WERI-Rb-1 (cell line): ENCODE measurements at regions not wholly inside any gene's neighbourhood (a gene's known extent, or its start where the extent isn't known, plus 50 kb on each side); places are given as distances from the start of the nearest gene placed in this dataset.

Experiments used
- DNase-seq: peaks from one replicate; pipeline ENCODE4 v3.0.0-alpha.2; 2020
- H3K27ac ChIP-seq: fragments of 250-450 bp; sonication (Bioruptor Pico); 2 replicates; pipeline ENCODE4 v1.5.1; 2020; ENCODE audit warnings: mild to moderate bottlenecking, moderate library complexity
- H3K27me3 ChIP-seq: fragments of 250-450 bp; sonication (Bioruptor Pico); 2 replicates; pipeline ENCODE4 v1.5.1; 2021; ENCODE audit warnings: mild to moderate bottlenecking, low read depth, moderate library complexity; ENCODE audit not compliant: insufficient read depth, severe bottlenecking
- H3K36me3 ChIP-seq: fragments of 250-450 bp; sonication (Bioruptor Pico); 2 replicates; pipeline ENCODE4 v1.5.1; 2020; ENCODE audit warnings: mild to moderate bottlenecking, moderate library complexity
- H3K4me3 ChIP-seq: 2 replicates; pipeline ENCODE4 v1.5.1; 2011; ENCODE audit warnings: low read depth, mild to moderate bottlenecking, control low read depth, low read length
- H3K9me3 ChIP-seq: fragments of 250-450 bp; sonication (Bioruptor Pico); 2 replicates; pipeline ENCODE4 v1.5.1; 2021; ENCODE audit warnings: mild to moderate bottlenecking, moderate library complexity; ENCODE audit not compliant: severe bottlenecking
- CTCF ChIP-seq: IDR thresholded peaks from 2 replicates; pipeline ENCODE4 v1.5.1; 2011; ENCODE audit warnings: low read depth, mild to moderate bottlenecking, control low read depth, inconsistent platforms, low read length

GRCh38 chr12:77366616-77367015, 301.2 kb upstream of the E2F7 start:
- DNase-seq: no peak
- Histone ChIP-seq H3K9me3 (no peaks in the 10 kb centered on the region), H3K4me3 (no peak overlapping the region), H3K27me3 (no peaks in the 10 kb centered on the region), H3K27ac (no peak overlapping the region), H3K36me3 (no peaks in the 10 kb centered on the region)
- TF ChIP-seq CTCF: no peak

GRCh38 chr12:77364400-77364799, 299.0 kb upstream of the E2F7 start:
- Histone ChIP-seq H3K27ac (no peak overlapping the region), H3K36me3 (no peaks in the 10 kb centered on the region), H3K27me3 (no peaks in the 10 kb centered on the region), H3K9me3 (no peaks in the 10 kb centered on the region), H3K4me3 (no peak overlapping the region)
- no peak for DNase-seq
- no peak for TF ChIP-seq CTCF

GRCh38 chr12:77362509-77363210, 297.3 kb upstream of the E2F7 start:
- Histone ChIP-seq H3K4me3 (no peak overlapping the region), H3K27ac (no peak overlapping the region), H3K27me3 (no peaks in the 10 kb centered on the region), H3K9me3 (no peaks in the 10 kb centered on the region), H3K36me3 (no peaks in the 10 kb centered on the region)
- no peak for TF ChIP-seq CTCF
- no peak for DNase-seq

GRCh38 chr12:77357655-77358054, 292.3 kb upstream of the E2F7 start:
- no peak for DNase-seq
- no peak for TF ChIP-seq CTCF
- no peaks in the 10 kb centered on the region for H3K36me3 ChIP-seq
- H3K9me3 ChIP-seq: no peaks in the 10 kb centered on the region
- no peaks in the 10 kb centered on the region for H3K27me3 ChIP-seq
- no peak overlapping the region for H3K27ac ChIP-seq
- no peak overlapping the region for H3K4me3 ChIP-seq

- no peak for DNase-seq
- H3K4me3 ChIP-seq: no peak overlapping the region
- TF ChIP-seq CTCF: no peak
- no peak overlapping the region for H3K27ac ChIP-seq
- no peaks in the 10 kb centered on the region for H3K9me3 ChIP-seq
- no peaks in the 10 kb centered on the region for H3K27me3 ChIP-seq
- no peaks in the 10 kb centered on the region for H3K36me3 ChIP-seq
Observed at GRCh38 chr12:77354766-77355362, 289.5 kb upstream of the E2F7 start.

GRCh38 chr12:77352946-77353345, 287.6 kb upstream of the E2F7 start:
- Histone ChIP-seq H3K9me3 (no peaks in the 10 kb centered on the region), H3K27me3 (no peaks in the 10 kb centered on the region), H3K4me3 (no peak overlapping the region), H3K36me3 (no peaks in the 10 kb centered on the region), H3K27ac (no peak overlapping the region)
- DNase-seq: no peak
- no peak for TF ChIP-seq CTCF
